Naive thymus-derived CD4-positive, alpha-beta T cell (primary cell): ENCODE measurements at regions not wholly inside any gene's neighbourhood (a gene's known extent, or its start where the extent isn't known, plus 50 kb on each side); places are given as distances from the start of the nearest gene placed in this dataset.

ENCODE experiments used
- ATAC-seq: fragments of 150-1000 bp; cut with Tn5 transposase; 2 replicates; pipeline ENCODE4 v1.10.0; 2021; ENCODE audit warnings: mild to moderate bottlenecking, moderate library complexity
- CTCF ChIA-PET: fragments of 350-600 bp; sonication (Branson Sonifier 250); formaldehyde crosslinking; loops from one replicate; lab custom pipeline; 2021; ENCODE audit warnings: antibody characterized with exemption; lab: Charles Lee
- POLR2A ChIA-PET: fragments of 350-600 bp; sonication (Branson Sonifier 250); formaldehyde crosslinking; loops from one replicate; lab custom pipeline; 2021; ENCODE audit warnings: antibody characterized with exemption, inconsistent platforms; lab: Charles Lee
- DNase-seq, 9 donors: peaks; one replicate each; pipeline versions ENCODE4 v3.0.0 to v3.0.0-alpha.2; 2020 to 2022; ENCODE audit warnings: mixed read lengths in 1 of 9
- H3K27ac ChIP-seq: one replicate; pipeline ENCODE4 v1.7.0; 2013; ENCODE audit warnings: mild to moderate bottlenecking, low read depth, low read length, moderate library complexity
- H3K27me3 ChIP-seq, 2 donors: one replicate each; pipeline ENCODE4 v1.7.0; 2013; ENCODE audit warnings: low read length in 2 of 2, mild to moderate bottlenecking in 2 of 2, moderate library complexity in 2 of 2; ENCODE audit not compliant: control insufficient read depth in 2 of 2, insufficient read depth in 2 of 2
- H3K36me3 ChIP-seq, 3 experiments: 1 replicate in 2 of 3; 2 replicates in 1 of 3; pipeline ENCODE4 v1.7.0; 2013; ENCODE audit warnings: low read length in 3 of 3, mild to moderate bottlenecking in 3 of 3, moderate library complexity in 1 of 3; ENCODE audit not compliant: insufficient read depth in 3 of 3, control insufficient read depth in 2 of 3
- H3K4me1 ChIP-seq, 2 donors: one replicate each; pipeline ENCODE4 v1.7.0; 2013; ENCODE audit warnings: low read length in 2 of 2, mild to moderate bottlenecking in 2 of 2, moderate library complexity in 1 of 2; ENCODE audit not compliant: control insufficient read depth in 2 of 2, insufficient read depth in 2 of 2
- H3K4me3 ChIP-seq: 2 replicates; pipeline ENCODE4 v1.7.0; 2013; ENCODE audit warnings: mild to moderate bottlenecking, low read length
- H3K9me3 ChIP-seq, 3 experiments: 1 replicate in 2 of 3; 2 replicates in 1 of 3; pipeline ENCODE4 v1.7.0; 2013; ENCODE audit warnings: low read length in 3 of 3; ENCODE audit not compliant: control insufficient read depth in 2 of 3
- H3K27ac Mint-ChIP-seq, 9 donors: one replicate each; pipeline ENCODE4 v1.8.0; 2020 to 2022; ENCODE audit warnings: mixed read lengths in 9 of 9, mild to moderate bottlenecking in 8 of 9, moderate library complexity in 5 of 9, inconsistent platforms in 2 of 9
- H3K27me3 Mint-ChIP-seq, 5 donors: one replicate each; pipeline ENCODE4 v1.8.0; 2021 to 2022; ENCODE audit warnings: mixed read lengths in 5 of 5, mild to moderate bottlenecking in 1 of 5
- H3K36me3 Mint-ChIP-seq, 5 donors: one replicate each; pipeline ENCODE4 v1.8.0; 2020 to 2022; ENCODE audit warnings: mixed read lengths in 5 of 5, mild to moderate bottlenecking in 3 of 5, inconsistent platforms in 1 of 5
- H3K4me1 Mint-ChIP-seq, 7 donors: one replicate each; pipeline ENCODE4 v1.8.0; 2020 to 2022; ENCODE audit warnings: mixed read lengths in 7 of 7, mild to moderate bottlenecking in 3 of 7, inconsistent platforms in 1 of 7
- H3K4me3 Mint-ChIP-seq, 10 donors: one replicate each; pipeline ENCODE4 v1.8.0; 2020 to 2022; ENCODE audit warnings: mild to moderate bottlenecking in 10 of 10, mixed read lengths in 10 of 10, moderate library complexity in 6 of 10, inconsistent platforms in 2 of 10
- H3K9me3 Mint-ChIP-seq, 11 donors: one replicate each; pipeline ENCODE4 v1.8.0; 2020 to 2022; ENCODE audit warnings: mixed read lengths in 11 of 11, mild to moderate bottlenecking in 4 of 11, inconsistent platforms in 1 of 11, moderate library complexity in 1 of 11
- intact Hi-C, 2 donors: fragments of 100-400 bp; cut with micrococcal nuclease; formaldehyde crosslinking; loops; one replicate each; pipeline ENCODE4 v1.15.1; 2023

GRCh38 chr5:163379298-163380155 is 57.9 kb upstream of the CCNG1 start:
- H3K9me3 Mint-ChIP-seq: peaks cover 0 to 5% (median 0%) of the 10 kb centered on the region in 11 donors
- peaks cover 0 to 4% (median 0%) of the 10 kb centered on the region in 7 donors for H3K4me1 Mint-ChIP-seq
- intact Hi-C loops: no loop called here
- ATAC-seq (peak; percentile 59), DNase-seq (no peak)
- Histone ChIP-seq H3K27ac (no peak overlapping the region), H3K36me3 (no peaks in the 10 kb centered on the region), H3K4me3 (no peak overlapping the region), H3K4me1 (no peaks in the 10 kb centered on the region), H3K27me3 (no peaks in the 10 kb centered on the region), H3K9me3 (no peaks in the 10 kb centered on the region)
- H3K36me3 Mint-ChIP-seq: peaks cover 0 to 3% (median 0%) of the 10 kb centered on the region in 5 donors
- H3K27ac Mint-ChIP-seq: no peak overlapping the region
- POLR2A ChIA-PET: no interaction called here
- CTCF ChIA-PET: no interaction called here
- peaks cover 0 to 26% (median 8%) of the 10 kb centered on the region in 5 donors for H3K27me3 Mint-ChIP-seq
- no peak overlapping the region for H3K4me3 Mint-ChIP-seq

DNA sequence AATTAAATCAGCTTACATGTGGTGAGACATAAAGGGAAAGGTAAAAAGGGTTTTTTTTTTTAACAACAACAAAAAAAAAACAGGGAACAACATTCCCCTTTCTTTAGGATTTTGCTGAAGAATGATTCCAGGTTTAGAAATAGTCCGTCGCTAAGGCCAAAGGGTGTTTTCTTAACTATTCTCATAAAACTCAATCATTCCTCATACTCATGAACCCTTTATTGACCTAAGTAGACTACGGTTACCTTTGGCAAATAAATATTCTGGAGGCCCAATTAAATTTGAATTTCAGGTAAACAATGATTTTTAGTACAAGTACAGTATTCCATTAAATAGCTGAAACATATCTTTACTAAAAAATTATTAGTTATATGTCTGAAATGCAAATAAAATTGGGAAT is 55.6 kb upstream of the CCNG1 start:
- H3K4me3 Mint-ChIP-seq: no peak overlapping the region
- ATAC-seq (no peak), DNase-seq (no peak)
- POLR2A ChIA-PET: no interaction called here
- CTCF ChIA-PET: no interaction called here
- Histone ChIP-seq H3K36me3 (no peaks in the 10 kb centered on the region), H3K9me3 (no peaks in the 10 kb centered on the region), H3K27ac (no peak overlapping the region), H3K4me1 (no peaks in the 10 kb centered on the region), H3K4me3 (no peak overlapping the region), H3K27me3 (no peaks in the 10 kb centered on the region)
- intact Hi-C loops: no loop called here
- H3K27me3 Mint-ChIP-seq: peaks cover 0 to 26% (median 9%) of the 10 kb centered on the region in 5 donors
- no peak overlapping the region for H3K27ac Mint-ChIP-seq
- peaks cover 0 to 3% (median 0%) of the 10 kb centered on the region in 5 donors for H3K36me3 Mint-ChIP-seq
- no peaks in the 10 kb centered on the region for H3K4me1 Mint-ChIP-seq
- peaks cover 0 to 5% (median 0%) of the 10 kb centered on the region in 11 donors for H3K9me3 Mint-ChIP-seq

- H3K4me1 Mint-ChIP-seq: no peaks in the 10 kb centered on the region
- ChIA-PET POLR2A (no interaction called here), CTCF (no interaction called here)
- H3K9me3 Mint-ChIP-seq: peaks cover 0 to 5% (median 0%) of the 10 kb centered on the region in 11 donors
- ATAC-seq: no peak
- Histone ChIP-seq H3K4me3 (no peak overlapping the region), H3K27me3 (no peaks in the 10 kb centered on the region), H3K36me3 (no peaks in the 10 kb centered on the region), H3K27ac (no peak overlapping the region), H3K9me3 (no peaks in the 10 kb centered on the region), H3K4me1 (no peaks in the 10 kb centered on the region)
- peaks cover 0 to 3% (median 0%) of the 10 kb centered on the region in 5 donors for H3K36me3 Mint-ChIP-seq
- peaks cover 0 to 23% (median 10%) of the 10 kb centered on the region in 5 donors for H3K27me3 Mint-ChIP-seq
- no peak for DNase-seq
- H3K27ac Mint-ChIP-seq: no peak overlapping the region
- intact Hi-C loops: no loop called here
- H3K4me3 Mint-ChIP-seq: no peak overlapping the region
Observed at GRCh38 chr5:163383754-163384153, 53.6 kb upstream of the CCNG1 start.

- Histone ChIP-seq H3K27ac (no peak overlapping the region), H3K9me3 (no peaks in the 10 kb centered on the region), H3K27me3 (no peaks in the 10 kb centered on the region), H3K36me3 (no peaks in the 10 kb centered on the region), H3K4me3 (no peak overlapping the region), H3K4me1 (no peaks in the 10 kb centered on the region)
- Mint-ChIP-seq H3K36me3 (peaks cover 0 to 3% (median 0%) of the 10 kb centered on the region in 5 donors), H3K27me3 (peaks cover 0 to 21% (median 10%) of the 10 kb centered on the region in 5 donors), H3K27ac (no peak overlapping the region), H3K4me3 (no peak overlapping the region), H3K4me1 (no peaks in the 10 kb centered on the region), H3K9me3 (peaks cover 0 to 5% (median 0%) of the 10 kb centered on the region in 11 donors)
- DNase-seq (no peak), ATAC-seq (no peak)
- ChIA-PET CTCF (no interaction called here), POLR2A (no interaction called here)
- intact Hi-C loops: no loop called here
Observed at GRCh38 chr5:163384669-163385068, 52.7 kb upstream of the CCNG1 start.

DNA sequence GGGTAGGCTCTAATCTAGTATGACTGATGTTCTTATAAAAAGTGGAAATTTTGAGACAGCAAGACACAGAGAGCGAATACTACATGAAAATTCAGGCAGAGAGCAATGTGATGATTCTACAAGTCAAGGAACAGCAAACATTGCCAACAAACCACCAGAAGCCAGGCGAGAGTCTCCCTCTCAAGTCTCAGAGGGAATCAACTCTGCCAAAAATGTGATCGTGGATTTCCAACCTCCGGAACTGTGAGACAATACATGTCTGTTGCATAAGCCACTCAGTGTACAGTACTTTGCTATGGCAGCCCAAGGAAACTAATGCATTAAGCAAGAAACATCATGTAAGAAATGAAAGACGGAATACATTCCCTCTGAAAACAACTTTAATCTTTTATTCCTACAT is 52.1 kb upstream of the CCNG1 start:
- Mint-ChIP-seq H3K36me3 (peaks cover 0 to 3% (median 0%) of the 10 kb centered on the region in 5 donors), H3K9me3 (peaks cover 0 to 6% (median under 1%) of the 10 kb centered on the region in 11 donors), H3K27ac (no peak overlapping the region), H3K4me3 (no peak overlapping the region), H3K27me3 (peaks cover 0 to 20% (median 10%) of the 10 kb centered on the region in 5 donors), H3K4me1 (no peaks in the 10 kb centered on the region)
- no peak overlapping the region for H3K27ac ChIP-seq
- H3K27me3 ChIP-seq: no peaks in the 10 kb centered on the region
- ChIA-PET POLR2A (no interaction called here), CTCF (no interaction called here)
- no peaks in the 10 kb centered on the region for H3K9me3 ChIP-seq
- DNase-seq (no peak), ATAC-seq (no peak)
- no peak overlapping the region for H3K4me3 ChIP-seq
- no peaks in the 10 kb centered on the region for H3K4me1 ChIP-seq
- H3K36me3 ChIP-seq: no peaks in the 10 kb centered on the region
- intact Hi-C loops: no loop called here

GRCh38 chr5:163385824-163386223 is 51.6 kb upstream of the CCNG1 start:
- Mint-ChIP-seq H3K9me3 (peaks cover 0 to 12% (median 3%) of the 10 kb centered on the region in 11 donors), H3K4me1 (no peaks in the 10 kb centered on the region), H3K4me3 (no peak overlapping the region), H3K36me3 (peaks cover 0 to 3% (median 0%) of the 10 kb centered on the region in 5 donors), H3K27ac (no peak overlapping the region), H3K27me3 (peaks cover 0 to 25% (median 10%) of the 10 kb centered on the region in 5 donors)
- intact Hi-C loops: no loop called here
- Histone ChIP-seq H3K27ac (no peak overlapping the region), H3K36me3 (no peaks in the 10 kb centered on the region), H3K4me3 (no peak overlapping the region), H3K9me3 (no peaks in the 10 kb centered on the region), H3K27me3 (no peaks in the 10 kb centered on the region), H3K4me1 (no peaks in the 10 kb centered on the region)
- ATAC-seq (no peak), DNase-seq (no peak)
- ChIA-PET CTCF (interaction anchor here (1.2 kb wide), 1 partner anchor 18 kb away, joined by 3 read pairs; no protein-coding TSS in a partner anchor), POLR2A (no interaction called here)
